ENCODE measurements at regions not wholly inside any gene's neighbourhood (a gene's known extent, or its start where the extent isn't known, plus 50 kb on each side); places are given as distances from the start of the nearest gene placed in this dataset.

DNA sequence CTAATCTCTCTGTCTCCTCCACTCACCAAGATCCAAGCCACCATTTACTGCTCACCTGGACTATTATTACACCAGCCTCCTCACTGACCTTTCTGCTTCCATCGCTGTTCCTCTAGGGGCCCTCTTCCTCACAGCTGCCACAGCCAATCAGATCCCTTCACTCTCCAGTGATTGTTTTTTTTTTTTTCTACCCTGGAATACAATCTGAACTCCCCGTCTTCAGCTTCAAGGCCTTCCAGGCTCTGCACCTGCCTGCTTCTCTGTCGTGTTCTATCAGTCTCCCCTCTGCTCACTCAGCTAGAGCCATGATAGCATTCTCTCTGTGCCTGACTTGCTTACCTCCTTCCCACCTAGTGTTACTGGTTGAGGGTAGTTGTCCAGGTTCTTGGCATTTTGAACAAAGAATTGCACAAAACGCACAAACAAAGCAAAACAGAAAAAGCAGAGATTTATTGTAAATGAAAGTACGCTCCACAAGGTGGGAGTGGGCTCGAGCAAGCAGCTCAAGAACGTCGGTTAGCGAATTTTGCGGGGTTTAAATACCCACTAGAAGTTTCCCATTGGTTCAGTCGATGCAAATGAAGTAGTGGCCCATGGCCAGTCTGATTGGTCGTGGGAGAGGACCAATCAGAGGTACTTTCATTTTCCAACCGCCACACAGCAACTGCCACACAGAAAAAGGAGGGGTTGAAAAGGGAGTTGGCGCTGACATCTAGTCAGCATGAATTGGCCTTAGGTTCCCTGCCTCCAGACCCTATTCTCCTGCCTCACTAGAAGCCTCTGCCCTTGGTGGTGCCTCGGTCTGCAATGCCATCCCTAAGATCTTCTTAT is 188.9 kb downstream of the TLE3 start:
- no peak overlapping the region for H3K4me3 ChIP-seq (ENCODE audit: low read depth in 2 of 2, low read length in 1 of 2)
- no peaks in the 10 kb centered on the region for H4K20me1 ChIP-seq (ENCODE audit: insufficient read depth)
- no peaks in the 10 kb centered on the region for H3K9me2 ChIP-seq
- CTCF ChIA-PET, result no interaction called here
- no peak overlapping the region for H3K9ac ChIP-seq
- no peak overlapping the region for H2AFZ ChIP-seq (ENCODE audit: low read depth)
- H3K9me3 ChIP-seq, result no peaks in the 10 kb centered on the region
- no peak overlapping the region for H3K27ac ChIP-seq (ENCODE audit: low read depth in 2 of 2, low read length in 1 of 2)
- peaks cover 0 to 13% of the 10 kb centered on the region in 2 experiments; a peak in 1 of 4 replicates for H3K4me1 ChIP-seq (ENCODE audit: control insufficient read depth in 1 of 2, insufficient read depth in 2 of 2, low read depth in 1 of 2, low read length in 1 of 2)
- H3K79me2 ChIP-seq (ENCODE audit: insufficient read depth), result no peaks in the 10 kb centered on the region
- H3F3A ChIP-seq (replicated peaks; ENCODE audit: insufficient read depth), result no peaks in the 10 kb centered on the region
- POLR2A ChIA-PET, result no interaction called here
- no peak for DNase-seq
- H3K4me2 ChIP-seq, result no peak overlapping the region
- no peaks in the 10 kb centered on the region for H3K36me3 ChIP-seq (replicated peaks in 1 of 2; ENCODE audit: control insufficient read depth in 1 of 2, insufficient read depth in 2 of 2, low read length in 1 of 2)
- 59% methylated on average over 15 of the region's 15 CpGs for WGBS (ENCODE audit: low lambda C conversion rate)
- TF ChIP-seq GATA2 (CRISPR knock-in tag; IDR thresholded peaks at IDR 0.05), result no peak
- TF ChIP-seq TAF1 (IDR thresholded peaks at IDR 0.05; ENCODE audit: borderline replicate concordance, low read depth, low read length), result no peak
- TF ChIP-seq ELF1 (IDR thresholded peaks at IDR 0.05), result no peak
- no peak for TF ChIP-seq SMC3 (IDR thresholded peaks at IDR 0.05; ENCODE audit: low read depth, low read length)
- no peak for TF ChIP-seq POLR2AphosphoS5 (IDR thresholded peaks at IDR 0.05; ENCODE audit: low read depth, low read length)
- TF ChIP-seq, protein P1, sequence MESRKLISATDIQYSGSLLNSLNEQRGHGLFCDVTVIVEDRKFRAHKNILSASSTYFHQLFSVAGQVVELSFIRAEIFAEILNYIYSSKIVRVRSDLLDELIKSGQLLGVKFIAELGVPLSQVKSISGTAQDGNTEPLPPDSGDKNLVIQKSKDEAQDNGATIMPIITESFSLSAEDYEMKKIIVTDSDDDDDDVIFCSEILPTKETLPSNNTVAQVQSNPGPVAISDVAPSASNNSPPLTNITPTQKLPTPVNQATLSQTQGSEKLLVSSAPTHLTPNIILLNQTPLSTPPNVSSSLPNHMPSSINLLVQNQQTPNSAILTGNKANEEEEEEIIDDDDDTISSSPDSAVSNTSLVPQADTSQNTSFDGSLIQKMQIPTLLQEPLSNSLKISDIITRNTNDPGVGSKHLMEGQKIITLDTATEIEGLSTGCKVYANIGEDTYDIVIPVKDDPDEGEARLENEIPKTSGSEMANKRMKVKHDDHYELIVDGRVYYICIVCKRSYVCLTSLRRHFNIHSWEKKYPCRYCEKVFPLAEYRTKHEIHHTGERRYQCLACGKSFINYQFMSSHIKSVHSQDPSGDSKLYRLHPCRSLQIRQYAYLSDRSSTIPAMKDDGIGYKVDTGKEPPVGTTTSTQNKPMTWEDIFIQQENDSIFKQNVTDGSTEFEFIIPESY (IDR thresholded peaks at IDR 0.05; ENCODE audit: borderline replicate concordance, low read depth), result no peak
- TF ChIP-seq TCF12 (IDR thresholded peaks at IDR 0.05), result no peak
- TF ChIP-seq, protein P2, sequence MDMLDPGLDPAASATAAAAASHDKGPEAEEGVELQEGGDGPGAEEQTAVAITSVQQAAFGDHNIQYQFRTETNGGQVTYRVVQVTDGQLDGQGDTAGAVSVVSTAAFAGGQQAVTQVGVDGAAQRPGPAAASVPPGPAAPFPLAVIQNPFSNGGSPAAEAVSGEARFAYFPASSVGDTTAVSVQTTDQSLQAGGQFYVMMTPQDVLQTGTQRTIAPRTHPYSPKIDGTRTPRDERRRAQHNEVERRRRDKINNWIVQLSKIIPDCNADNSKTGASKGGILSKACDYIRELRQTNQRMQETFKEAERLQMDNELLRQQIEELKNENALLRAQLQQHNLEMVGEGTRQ (IDR thresholded peaks at IDR 0.05; ENCODE audit: borderline replicate concordance, low read depth, low read length), result no peak
- TF ChIP-seq, protein P3, sequence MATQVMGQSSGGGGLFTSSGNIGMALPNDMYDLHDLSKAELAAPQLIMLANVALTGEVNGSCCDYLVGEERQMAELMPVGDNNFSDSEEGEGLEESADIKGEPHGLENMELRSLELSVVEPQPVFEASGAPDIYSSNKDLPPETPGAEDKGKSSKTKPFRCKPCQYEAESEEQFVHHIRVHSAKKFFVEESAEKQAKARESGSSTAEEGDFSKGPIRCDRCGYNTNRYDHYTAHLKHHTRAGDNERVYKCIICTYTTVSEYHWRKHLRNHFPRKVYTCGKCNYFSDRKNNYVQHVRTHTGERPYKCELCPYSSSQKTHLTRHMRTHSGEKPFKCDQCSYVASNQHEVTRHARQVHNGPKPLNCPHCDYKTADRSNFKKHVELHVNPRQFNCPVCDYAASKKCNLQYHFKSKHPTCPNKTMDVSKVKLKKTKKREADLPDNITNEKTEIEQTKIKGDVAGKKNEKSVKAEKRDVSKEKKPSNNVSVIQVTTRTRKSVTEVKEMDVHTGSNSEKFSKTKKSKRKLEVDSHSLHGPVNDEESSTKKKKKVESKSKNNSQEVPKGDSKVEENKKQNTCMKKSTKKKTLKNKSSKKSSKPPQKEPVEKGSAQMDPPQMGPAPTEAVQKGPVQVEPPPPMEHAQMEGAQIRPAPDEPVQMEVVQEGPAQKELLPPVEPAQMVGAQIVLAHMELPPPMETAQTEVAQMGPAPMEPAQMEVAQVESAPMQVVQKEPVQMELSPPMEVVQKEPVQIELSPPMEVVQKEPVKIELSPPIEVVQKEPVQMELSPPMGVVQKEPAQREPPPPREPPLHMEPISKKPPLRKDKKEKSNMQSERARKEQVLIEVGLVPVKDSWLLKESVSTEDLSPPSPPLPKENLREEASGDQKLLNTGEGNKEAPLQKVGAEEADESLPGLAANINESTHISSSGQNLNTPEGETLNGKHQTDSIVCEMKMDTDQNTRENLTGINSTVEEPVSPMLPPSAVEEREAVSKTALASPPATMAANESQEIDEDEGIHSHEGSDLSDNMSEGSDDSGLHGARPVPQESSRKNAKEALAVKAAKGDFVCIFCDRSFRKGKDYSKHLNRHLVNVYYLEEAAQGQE (IDR thresholded peaks at IDR 0.05; ENCODE audit: low read depth, low read length), result no peak
- no peak for TF ChIP-seq CHD2 (IDR thresholded peaks at IDR 0.05; ENCODE audit: low read length, partially characterized antibody)
- no peak for TF ChIP-seq EP300 (IDR thresholded peaks at IDR 0.05; ENCODE audit: borderline replicate concordance in 1 of 2, low read depth in 1 of 2, low read length in 1 of 2)
- no peak for TF ChIP-seq RFX5 (IDR thresholded peaks at IDR 0.05; ENCODE audit: low read length)
- no peak for TF ChIP-seq SIN3A (IDR thresholded peaks at IDR 0.05; ENCODE audit: borderline replicate concordance, low read depth, low read length)
- TF ChIP-seq RAD21 (IDR thresholded peaks at IDR 0.05; ENCODE audit: low read length), result no peak
- TF ChIP-seq YY1 (IDR thresholded peaks at IDR 0.05; ENCODE audit: low read depth), result no peak
- TF ChIP-seq GABPA (IDR thresholded peaks at IDR 0.05; ENCODE audit: low read depth), result no peak
- TF ChIP-seq, protein P4, sequence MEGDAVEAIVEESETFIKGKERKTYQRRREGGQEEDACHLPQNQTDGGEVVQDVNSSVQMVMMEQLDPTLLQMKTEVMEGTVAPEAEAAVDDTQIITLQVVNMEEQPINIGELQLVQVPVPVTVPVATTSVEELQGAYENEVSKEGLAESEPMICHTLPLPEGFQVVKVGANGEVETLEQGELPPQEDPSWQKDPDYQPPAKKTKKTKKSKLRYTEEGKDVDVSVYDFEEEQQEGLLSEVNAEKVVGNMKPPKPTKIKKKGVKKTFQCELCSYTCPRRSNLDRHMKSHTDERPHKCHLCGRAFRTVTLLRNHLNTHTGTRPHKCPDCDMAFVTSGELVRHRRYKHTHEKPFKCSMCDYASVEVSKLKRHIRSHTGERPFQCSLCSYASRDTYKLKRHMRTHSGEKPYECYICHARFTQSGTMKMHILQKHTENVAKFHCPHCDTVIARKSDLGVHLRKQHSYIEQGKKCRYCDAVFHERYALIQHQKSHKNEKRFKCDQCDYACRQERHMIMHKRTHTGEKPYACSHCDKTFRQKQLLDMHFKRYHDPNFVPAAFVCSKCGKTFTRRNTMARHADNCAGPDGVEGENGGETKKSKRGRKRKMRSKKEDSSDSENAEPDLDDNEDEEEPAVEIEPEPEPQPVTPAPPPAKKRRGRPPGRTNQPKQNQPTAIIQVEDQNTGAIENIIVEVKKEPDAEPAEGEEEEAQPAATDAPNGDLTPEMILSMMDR (IDR thresholded peaks at IDR 0.05), result no peak
- no peak for TF ChIP-seq MEF2A (IDR thresholded peaks at IDR 0.05; ENCODE audit: borderline replicate concordance, low read depth)
- TF ChIP-seq, protein P5, sequence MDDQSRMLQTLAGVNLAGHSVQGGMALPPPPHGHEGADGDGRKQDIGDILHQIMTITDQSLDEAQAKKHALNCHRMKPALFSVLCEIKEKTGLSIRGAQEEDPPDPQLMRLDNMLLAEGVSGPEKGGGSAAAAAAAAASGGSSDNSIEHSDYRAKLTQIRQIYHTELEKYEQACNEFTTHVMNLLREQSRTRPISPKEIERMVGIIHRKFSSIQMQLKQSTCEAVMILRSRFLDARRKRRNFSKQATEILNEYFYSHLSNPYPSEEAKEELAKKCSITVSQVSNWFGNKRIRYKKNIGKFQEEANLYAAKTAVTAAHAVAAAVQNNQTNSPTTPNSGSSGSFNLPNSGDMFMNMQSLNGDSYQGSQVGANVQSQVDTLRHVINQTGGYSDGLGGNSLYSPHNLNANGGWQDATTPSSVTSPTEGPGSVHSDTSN (IDR thresholded peaks at IDR 0.05), result no peak
- no peak for TF ChIP-seq MXI1 (IDR thresholded peaks at IDR 0.05; ENCODE audit: low read depth, low read length)
- no peaks in the 10 kb centered on the region for H3K27me3 ChIP-seq (ENCODE audit: insufficient read depth)

All from SK-N-SH (cell line).